ENCODE measurements at regions not wholly inside any gene's neighbourhood (a gene's known extent, or its start where the extent isn't known, plus 50 kb on each side); places are given as distances from the start of the nearest gene placed in this dataset.

GRCh38 chr20:23272176-23273029 is 78.2 kb upstream of the NXT1 start (continued):
- no peak for TF ChIP-seq E2F4 (IDR thresholded peaks at IDR 0.05; ENCODE audit: low read depth, low read length)
- TF ChIP-seq EGR1 (IDR thresholded peaks at IDR 0.05; ENCODE audit: borderline replicate concordance in 1 of 2, low read depth in 2 of 2, low read length in 2 of 2): no peak

GRCh38 chr20:23270382-23270911 is 80.1 kb upstream of the NXT1 start:
- Histone ChIP-seq H3K9ac (ENCODE audit: control insufficient read depth, insufficient read depth, low read length) (no peak overlapping the region), H3K4me1 (ENCODE audit: control insufficient read depth, insufficient read depth, low read length) (no peaks in the 10 kb centered on the region), H3K36me3 (ENCODE audit: control insufficient read depth in 2 of 2, insufficient read depth in 2 of 2, low read length in 1 of 2) (no peaks in the 10 kb centered on the region), H3K4me3 (no peak overlapping the region), H3K9me3 (replicated peaks; ENCODE audit: control insufficient read depth, insufficient read depth, low read length) (no peaks in the 10 kb centered on the region; the same call in 2 of the 3 replicates), H3K4me2 (ENCODE audit: control insufficient read depth, insufficient read depth) (no peak overlapping the region), H3K27me3 (replicated peaks in 1 of 2; ENCODE audit: control insufficient read depth in 2 of 2, insufficient read depth in 2 of 2, low read length in 1 of 2) (no peaks in the 10 kb centered on the region; a peak in 1 of 4 replicates), H3K79me2 (ENCODE audit: control insufficient read depth, insufficient read depth, low read length) (no peaks in the 10 kb centered on the region), H2AFZ (ENCODE audit: control insufficient read depth, low read depth, low read length) (no peak overlapping the region), H3K27ac (ENCODE audit: control insufficient read depth, insufficient read depth) (no peak overlapping the region), H4K20me1 (ENCODE audit: control insufficient read depth, insufficient read depth) (no peaks in the 10 kb centered on the region)
- ChIA-PET POLR2A (no interaction called here), SMC1A (ENCODE audit: uncharacterized antibody, unreplicated experiment) (no interaction called here), RAD21 (ENCODE audit: unreplicated experiment) (no interaction called here), CTCF (no interaction called here)
- no peak for DNase-seq (ENCODE audit: low read depth, low spot score)
- FAIRE-seq: no peak
- intact Hi-C loops (cut with micrococcal nuclease; ENCODE audit: unreplicated experiment): no loop called here
- 51% methylated on average over 11 of the region's 11 CpGs for WGBS (ENCODE audit: insufficient coverage, insufficient replicate concordance, low lambda C conversion rate, missing lambda C conversion rate)
- BruUV-seq (replicated peaks): no TSS peak
- in situ Hi-C loops (cut with MboI): no loop called here
- ATAC-seq: no peak
- TF ChIP-seq ELK1 (IDR thresholded peaks at IDR 0.05; ENCODE audit: low read depth, low read length): no peak
- no peak for TF ChIP-seq ZNF687 (IDR thresholded peaks at IDR 0.05)
- TF ChIP-seq KDM1A (IDR thresholded peaks at IDR 0.05; ENCODE audit: borderline replicate concordance): no peak
- no peak for TF ChIP-seq CTCF (IDR thresholded peaks at IDR 0.05 in 2 of 3, conservative IDR thresholded peaks at IDR 0.05 in 1 of 3; ENCODE audit: control insufficient read depth in 2 of 3, extremely low read depth in 1 of 3, insufficient read depth in 1 of 3, low read depth in 3 of 3, low read length in 3 of 3)
- TF ChIP-seq HDAC6 (IDR thresholded peaks at IDR 0.05; ENCODE audit: unreplicated experiment): no peak
- no peak for TF ChIP-seq POLR2AphosphoS5 (IDR thresholded peaks at IDR 0.05; ENCODE audit: low read length)
- no peak for TF ChIP-seq NFIC (IDR thresholded peaks at IDR 0.05; ENCODE audit: low read depth, low read length)
- no peak for TF ChIP-seq JUNB (IDR thresholded peaks at IDR 0.05)
- TF ChIP-seq CHD1 (IDR thresholded peaks at IDR 0.05; ENCODE audit: low read depth, low read length): no peak
- TF ChIP-seq ZNF217 (IDR thresholded peaks at IDR 0.05): no peak
- TF ChIP-seq YY1 (IDR thresholded peaks at IDR 0.05; ENCODE audit: low read depth, low read length): no peak

All from GM12878 (cell line).